ENCODE measurements at regions not wholly inside any gene's neighbourhood (a gene's known extent, or its start where the extent isn't known, plus 50 kb on each side); places are given as distances from the start of the nearest gene placed in this dataset.

- DNase-seq (ENCODE audit: low spot score in 2 of 2) (no peak), ATAC-seq (no peak)
- peak overlapping the region in 1 of 2 donors; percentile 2 for H3K27ac Mint-ChIP-seq
- H3K36me3 Mint-ChIP-seq = no peaks in the 10 kb centered on the region
- H3K9me3 Mint-ChIP-seq = no peaks in the 10 kb centered on the region
Observed at GRCh38 chr1:229101011-229101871, 169.7 kb upstream of the RAB4A start.

GRCh38 chr1:229102741-229103391 is 168.0 kb upstream of the RAB4A start:
- no peaks in the 10 kb centered on the region for H3K9me3 Mint-ChIP-seq
- ATAC-seq = no peak
- H3K27ac Mint-ChIP-seq = no peak overlapping the region

GRCh38 chr1:229104654-229105053 is 166.3 kb upstream of the RAB4A start:
- ATAC-seq = no peak
- Mint-ChIP-seq H3K9me3 (no peaks in the 10 kb centered on the region), H3K36me3 (no peaks in the 10 kb centered on the region), H3K27ac (no peak overlapping the region)
- no peak for DNase-seq (ENCODE audit: low spot score in 2 of 2)

More at GRCh38 chr1:229102741-229103391, 168.0 kb upstream of the RAB4A start:
- no peaks in the 10 kb centered on the region for H3K36me3 Mint-ChIP-seq
- no peak for DNase-seq (ENCODE audit: low spot score in 2 of 2)

- no peak for ATAC-seq
- H3K27ac Mint-ChIP-seq = peak overlapping the region in 1 of 2 donors; percentile 15
Observed at GRCh38 chr1:229105109-229105508, 165.8 kb upstream of the RAB4A start.

GRCh38 chr1:229105822-229106525 is 164.9 kb upstream of the RAB4A start:
- Mint-ChIP-seq H3K36me3 (no peaks in the 10 kb centered on the region), H3K9me3 (no peaks in the 10 kb centered on the region), H3K27ac (no peak overlapping the region)
- ATAC-seq (no peak), DNase-seq (ENCODE audit: low spot score in 2 of 2) (no peak)

More at GRCh38 chr1:229105109-229105508, 165.8 kb upstream of the RAB4A start:
- Mint-ChIP-seq H3K36me3 (no peaks in the 10 kb centered on the region), H3K9me3 (no peaks in the 10 kb centered on the region)
- DNase-seq (ENCODE audit: low spot score in 2 of 2) = no peak

GRCh38 chr1:229106526-229107125 is 164.3 kb upstream of the RAB4A start:
- Mint-ChIP-seq H3K27ac (peak overlapping the region in 1 of 2 donors; percentile 16), H3K36me3 (no peaks in the 10 kb centered on the region), H3K9me3 (no peaks in the 10 kb centered on the region)
- no peak for ATAC-seq
- no peak for DNase-seq (ENCODE audit: low spot score in 2 of 2)

GRCh38 chr1:229107304-229107815 is 163.6 kb upstream of the RAB4A start:
- no peaks in the 10 kb centered on the region for H3K9me3 Mint-ChIP-seq
- ATAC-seq (no peak), DNase-seq (ENCODE audit: low spot score in 2 of 2) (no peak)
- no peak overlapping the region for H3K27ac Mint-ChIP-seq
- H3K36me3 Mint-ChIP-seq = no peaks in the 10 kb centered on the region

- ATAC-seq (no peak), DNase-seq (ENCODE audit: low spot score in 2 of 2) (no peak)
- Mint-ChIP-seq H3K9me3 (no peaks in the 10 kb centered on the region), H3K36me3 (no peaks in the 10 kb centered on the region), H3K27ac (no peak overlapping the region)
Observed at GRCh38 chr1:229107972-229108371, 162.9 kb upstream of the RAB4A start.

- DNase-seq (ENCODE audit: low spot score in 2 of 2) (no peak), ATAC-seq (no peak)
- H3K27ac Mint-ChIP-seq = no peak overlapping the region
- H3K9me3 Mint-ChIP-seq = no peaks in the 10 kb centered on the region
- H3K36me3 Mint-ChIP-seq = no peaks in the 10 kb centered on the region
Observed at GRCh38 chr1:229108598-229109201, 162.2 kb upstream of the RAB4A start.

- ATAC-seq (no peak), DNase-seq (ENCODE audit: low spot score in 2 of 2) (no peak)
- no peak overlapping the region for H3K27ac Mint-ChIP-seq
- H3K9me3 Mint-ChIP-seq = no peaks in the 10 kb centered on the region
- H3K36me3 Mint-ChIP-seq = no peaks in the 10 kb centered on the region
Observed at GRCh38 chr1:229109320-229109761, 161.6 kb upstream of the RAB4A start.

GRCh38 chr1:229110986-229111385 is 159.9 kb upstream of the RAB4A start:
- ATAC-seq (no peak), DNase-seq (ENCODE audit: low spot score in 2 of 2) (no peak)
- H3K36me3 Mint-ChIP-seq = no peaks in the 10 kb centered on the region
- H3K9me3 Mint-ChIP-seq = no peaks in the 10 kb centered on the region
- H3K27ac Mint-ChIP-seq = no peak overlapping the region

GRCh38 chr1:229111703-229112319 is 159.1 kb upstream of the RAB4A start:
- no peak for DNase-seq (ENCODE audit: low spot score in 2 of 2)
- ATAC-seq = no peak

GRCh38 chr1:229112832-229113548 is 157.9 kb upstream of the RAB4A start:
- Mint-ChIP-seq H3K36me3 (no peaks in the 10 kb centered on the region), H3K27ac (no peak overlapping the region), H3K9me3 (no peaks in the 10 kb centered on the region)
- DNase-seq (ENCODE audit: low spot score in 2 of 2) (no peak), ATAC-seq (no peak)

More at GRCh38 chr1:229111703-229112319, 159.1 kb upstream of the RAB4A start:
- Mint-ChIP-seq H3K27ac (no peak overlapping the region), H3K36me3 (no peaks in the 10 kb centered on the region), H3K9me3 (no peaks in the 10 kb centered on the region)

- no peak for ATAC-seq
- H3K9me3 Mint-ChIP-seq = no peaks in the 10 kb centered on the region
Observed at GRCh38 chr1:229114315-229114714, 156.6 kb upstream of the RAB4A start.

GRCh38 chr1:229114850-229115365 is 156.0 kb upstream of the RAB4A start:
- Mint-ChIP-seq H3K36me3 (no peaks in the 10 kb centered on the region), H3K27ac (no peak overlapping the region), H3K9me3 (no peaks in the 10 kb centered on the region)
- no peak for DNase-seq (ENCODE audit: low spot score in 2 of 2)
- ATAC-seq = no peak

More at GRCh38 chr1:229114315-229114714, 156.6 kb upstream of the RAB4A start:
- no peaks in the 10 kb centered on the region for H3K36me3 Mint-ChIP-seq
- DNase-seq (ENCODE audit: low spot score in 2 of 2) = no peak
- no peak overlapping the region for H3K27ac Mint-ChIP-seq

All from activated naive CD4-positive, alpha-beta T cell treated with anti-CD3 and anti-CD28 coated beads, Interleukin-2, amount 50 U/mL, for 72 hours (primary cell).